ENCODE measurements at regions not wholly inside any gene's neighbourhood (a gene's known extent, or its start where the extent isn't known, plus 50 kb on each side); places are given as distances from the start of the nearest gene placed in this dataset.
"Not testable (repeated sequence)": the region's sequence is repeated elsewhere in the genome, so short reads cannot be mapped to it uniquely, and the experiment has no call there.

DNA sequence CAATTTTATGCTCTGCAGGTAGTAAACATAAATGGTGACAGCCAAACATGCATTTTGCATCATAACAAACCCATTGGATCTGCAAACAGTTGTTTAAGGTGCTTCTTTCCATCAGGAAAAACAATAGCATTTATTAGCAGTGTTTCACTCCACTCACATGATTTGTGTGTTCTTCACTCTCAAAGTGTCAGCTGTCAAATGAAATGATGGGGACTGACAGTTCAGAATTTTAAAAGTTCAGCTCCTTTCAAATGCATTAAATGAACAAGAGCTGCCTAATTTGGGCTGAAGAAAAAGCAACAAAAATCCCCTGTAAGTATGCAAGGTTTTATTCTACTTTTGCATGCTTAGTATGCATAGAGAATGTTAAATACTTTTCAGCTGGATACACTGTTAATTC, 145.2 kb upstream of the CDIN1 start:
- no peaks in the 10 kb centered on the region for H3K9me3 ChIP-seq (ENCODE audit: control insufficient read depth, low read length)
- no peak overlapping the region for H3K27ac ChIP-seq (ENCODE audit: insufficient read depth, low read length, poor library complexity, severe bottlenecking)
- H3K4me1 ChIP-seq (ENCODE audit: control insufficient read depth, insufficient read depth, low read length, poor library complexity, severe bottlenecking) = no peaks in the 10 kb centered on the region
- no peak overlapping the region for H3K4me3 ChIP-seq (ENCODE audit: insufficient read depth, low read depth, low read length, poor library complexity, severe bottlenecking)
- H3K36me3 ChIP-seq (ENCODE audit: control insufficient read depth, insufficient read depth, low read length) = no peaks in the 10 kb centered on the region
- no peaks in the 10 kb centered on the region for H3K27me3 ChIP-seq (replicated peaks; ENCODE audit: control insufficient read depth, insufficient read depth, low read length, poor library complexity, severe bottlenecking)
- DNase-seq = no peak

DNA sequence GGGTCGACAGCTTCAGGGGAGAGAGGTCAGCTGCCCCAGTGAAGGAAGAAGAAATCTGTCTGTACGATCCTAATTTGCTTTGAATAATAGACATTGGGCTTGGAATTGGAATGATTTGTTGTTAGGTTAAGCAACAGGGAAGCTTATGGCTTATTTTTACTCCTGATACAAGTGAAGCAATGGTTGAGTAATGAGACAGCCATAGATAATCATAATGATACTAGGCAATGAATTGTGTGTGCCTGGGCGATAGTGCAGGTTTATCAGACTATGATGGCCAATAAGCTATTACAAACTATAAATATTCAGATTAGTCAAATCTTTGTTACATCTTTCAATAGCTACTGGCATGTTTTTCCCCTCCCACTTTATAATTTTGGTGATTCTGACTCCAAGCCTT, 140.9 kb upstream of the CDIN1 start:
- H3K27ac ChIP-seq (ENCODE audit: insufficient read depth, low read length, poor library complexity, severe bottlenecking) = no peak overlapping the region
- no peak overlapping the region for H3K4me3 ChIP-seq (ENCODE audit: insufficient read depth, low read depth, low read length, poor library complexity, severe bottlenecking)
- DNase-seq = no peak
- no peaks in the 10 kb centered on the region for H3K4me1 ChIP-seq (ENCODE audit: control insufficient read depth, insufficient read depth, low read length, poor library complexity, severe bottlenecking)
- H3K27me3 ChIP-seq (replicated peaks; ENCODE audit: control insufficient read depth, insufficient read depth, low read length, poor library complexity, severe bottlenecking) = no peaks in the 10 kb centered on the region
- no peaks in the 10 kb centered on the region for H3K36me3 ChIP-seq (ENCODE audit: control insufficient read depth, insufficient read depth, low read length)
- no peaks in the 10 kb centered on the region for H3K9me3 ChIP-seq (ENCODE audit: control insufficient read depth, low read length)

DNA sequence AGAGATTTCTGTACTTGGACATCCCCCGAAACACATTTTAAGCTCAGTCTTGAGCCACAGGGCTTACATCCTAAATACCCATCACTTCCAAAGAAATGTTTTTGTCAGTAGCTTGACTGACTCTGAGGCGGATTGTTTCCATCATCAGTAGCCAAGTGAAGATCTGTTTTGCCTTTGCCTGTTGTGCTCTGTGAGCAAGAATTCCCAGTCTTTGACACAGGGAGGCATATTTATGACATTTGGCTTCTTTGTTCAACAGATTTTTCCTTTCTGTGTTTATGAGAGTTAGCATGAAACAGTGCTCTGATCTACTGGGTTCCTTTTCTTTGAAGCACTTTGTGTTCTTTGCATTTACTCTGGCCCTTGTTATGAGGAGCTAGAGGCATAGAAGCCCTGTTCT, 132.1 kb upstream of the CDIN1 start:
- DNase-seq = no peak
- Histone ChIP-seq H3K9me3 (ENCODE audit: control insufficient read depth, low read length) (no peaks in the 10 kb centered on the region), H3K4me1 (ENCODE audit: control insufficient read depth, insufficient read depth, low read length, poor library complexity, severe bottlenecking) (no peaks in the 10 kb centered on the region), H3K4me3 (ENCODE audit: insufficient read depth, low read depth, low read length, poor library complexity, severe bottlenecking) (no peak overlapping the region), H3K27ac (ENCODE audit: insufficient read depth, low read length, poor library complexity, severe bottlenecking) (no peak overlapping the region), H3K36me3 (ENCODE audit: control insufficient read depth, insufficient read depth, low read length) (no peaks in the 10 kb centered on the region), H3K27me3 (replicated peaks; ENCODE audit: control insufficient read depth, insufficient read depth, low read length, poor library complexity, severe bottlenecking) (no peaks in the 10 kb centered on the region)

DNA sequence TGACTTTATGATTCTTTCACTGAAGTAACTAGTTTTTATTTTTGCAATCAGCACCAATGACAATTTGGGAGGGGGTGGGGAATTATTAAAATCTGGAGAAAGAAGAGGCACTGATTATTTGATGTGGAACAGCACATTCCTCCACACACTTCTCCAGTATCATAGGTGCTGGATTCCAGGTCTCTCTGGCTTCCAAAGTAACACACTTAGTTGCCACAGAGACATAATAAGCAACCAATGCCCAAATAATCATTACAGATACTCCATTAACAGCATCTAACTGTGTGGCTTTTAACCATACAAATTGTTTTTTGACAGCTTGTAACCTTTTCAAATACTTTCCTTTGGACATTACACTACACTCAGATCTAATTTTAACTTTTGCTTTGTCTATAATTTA, 131.0 kb upstream of the CDIN1 start:
- H3K27ac ChIP-seq (ENCODE audit: insufficient read depth, low read length, poor library complexity, severe bottlenecking) = no peak overlapping the region
- no peaks in the 10 kb centered on the region for H3K36me3 ChIP-seq (ENCODE audit: control insufficient read depth, insufficient read depth, low read length)
- no peaks in the 10 kb centered on the region for H3K9me3 ChIP-seq (ENCODE audit: control insufficient read depth, low read length)
- no peak overlapping the region for H3K4me3 ChIP-seq (ENCODE audit: insufficient read depth, low read depth, low read length, poor library complexity, severe bottlenecking)
- H3K27me3 ChIP-seq (replicated peaks; ENCODE audit: control insufficient read depth, insufficient read depth, low read length, poor library complexity, severe bottlenecking) = no peaks in the 10 kb centered on the region
- no peaks in the 10 kb centered on the region for H3K4me1 ChIP-seq (ENCODE audit: control insufficient read depth, insufficient read depth, low read length, poor library complexity, severe bottlenecking)
- no peak for DNase-seq

DNA sequence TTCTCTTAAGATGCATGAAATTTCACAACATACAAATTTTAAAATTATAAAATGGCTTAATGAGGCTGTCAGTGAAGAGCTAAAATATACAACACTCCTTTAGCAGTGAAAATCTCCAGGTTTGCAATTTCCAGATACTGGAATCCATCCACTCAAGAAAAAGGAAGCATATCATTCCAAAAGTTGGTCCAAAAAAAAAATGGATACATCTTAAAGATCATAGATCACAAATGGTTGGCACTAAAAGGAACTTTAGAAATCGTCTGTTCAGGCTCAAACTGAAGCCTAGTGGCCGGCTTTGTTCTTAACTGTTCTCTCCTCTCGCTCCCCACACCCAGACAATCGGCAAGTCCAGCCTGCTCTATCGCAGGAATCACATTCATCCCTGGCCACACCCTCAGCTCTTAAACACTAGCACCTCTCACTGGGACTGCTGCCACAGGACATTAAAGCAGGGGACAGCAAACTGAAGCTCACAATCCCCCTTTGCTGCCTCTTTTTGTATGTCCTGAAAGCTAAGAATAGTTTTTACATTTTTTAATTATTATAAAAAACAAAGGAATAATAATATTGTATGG, 130.3 kb upstream of the CDIN1 start:
- no peaks in the 10 kb centered on the region for H3K27me3 ChIP-seq (replicated peaks; ENCODE audit: control insufficient read depth, insufficient read depth, low read length, poor library complexity, severe bottlenecking)
- H3K4me3 ChIP-seq (ENCODE audit: insufficient read depth, low read depth, low read length, poor library complexity, severe bottlenecking) = no peak overlapping the region
- no peaks in the 10 kb centered on the region for H3K36me3 ChIP-seq (ENCODE audit: control insufficient read depth, insufficient read depth, low read length)
- H3K9me3 ChIP-seq (ENCODE audit: control insufficient read depth, low read length) = no peaks in the 10 kb centered on the region
- no peak overlapping the region for H3K27ac ChIP-seq (ENCODE audit: insufficient read depth, low read length, poor library complexity, severe bottlenecking)
- DNase-seq = no peak
- H3K4me1 ChIP-seq (ENCODE audit: control insufficient read depth, insufficient read depth, low read length, poor library complexity, severe bottlenecking) = no peaks in the 10 kb centered on the region

DNA sequence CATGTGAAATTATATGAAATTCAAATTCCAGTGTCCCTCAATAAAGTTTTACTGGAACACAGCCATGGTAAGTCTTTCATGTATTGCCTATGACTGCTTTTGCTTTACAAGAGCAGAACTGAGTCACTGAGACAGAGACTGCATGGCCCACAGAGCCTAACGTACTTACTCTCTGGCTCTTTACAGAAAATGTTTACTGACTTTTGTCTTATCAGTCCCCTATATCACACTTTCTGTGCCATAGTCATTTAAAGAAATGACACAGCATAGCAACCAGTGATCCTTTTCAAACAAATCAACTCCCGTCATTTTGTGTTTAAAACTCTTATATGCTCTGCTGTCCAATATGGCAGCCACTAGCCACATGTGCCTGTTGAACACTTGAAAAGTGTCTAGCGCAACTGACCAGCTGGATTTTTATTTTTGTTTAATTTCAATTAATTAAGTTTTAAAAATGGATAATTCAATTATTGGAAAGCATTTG, 129.7 kb upstream of the CDIN1 start:
- Histone ChIP-seq H3K4me1 (ENCODE audit: control insufficient read depth, insufficient read depth, low read length, poor library complexity, severe bottlenecking) (no peaks in the 10 kb centered on the region), H3K27ac (ENCODE audit: insufficient read depth, low read length, poor library complexity, severe bottlenecking) (no peak overlapping the region), H3K4me3 (ENCODE audit: insufficient read depth, low read depth, low read length, poor library complexity, severe bottlenecking) (no peak overlapping the region), H3K36me3 (ENCODE audit: control insufficient read depth, insufficient read depth, low read length) (no peaks in the 10 kb centered on the region), H3K9me3 (ENCODE audit: control insufficient read depth, low read length) (no peaks in the 10 kb centered on the region), H3K27me3 (replicated peaks; ENCODE audit: control insufficient read depth, insufficient read depth, low read length, poor library complexity, severe bottlenecking) (no peaks in the 10 kb centered on the region)
- DNase-seq = no peak

DNA sequence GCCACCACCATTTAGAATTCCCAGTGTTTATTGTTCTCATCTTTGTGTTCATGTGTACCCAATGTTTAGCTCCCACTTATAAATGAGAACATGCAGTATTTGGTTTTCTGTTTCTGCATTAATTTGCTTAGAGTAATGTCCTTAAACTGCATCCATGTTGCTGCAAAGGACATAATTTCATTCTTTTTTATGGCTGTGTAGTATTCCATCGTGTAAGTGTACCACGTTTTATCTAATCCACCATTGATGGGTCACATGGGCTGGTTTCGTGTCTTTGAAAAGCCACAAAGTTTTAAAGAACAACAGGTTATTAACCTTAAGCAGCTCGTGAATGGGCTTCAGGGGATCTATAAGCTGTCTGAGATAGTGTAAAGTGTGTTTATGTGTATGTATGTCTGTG, 125.2 kb upstream of the CDIN1 start:
- not testable (repeated sequence) for H3K27me3 ChIP-seq (replicated peaks; ENCODE audit: control insufficient read depth, insufficient read depth, low read length, poor library complexity, severe bottlenecking); H3K4me1 ChIP-seq (ENCODE audit: control insufficient read depth, insufficient read depth, low read length, poor library complexity, severe bottlenecking); H3K4me3 ChIP-seq (ENCODE audit: insufficient read depth, low read depth, low read length, poor library complexity, severe bottlenecking); H3K27ac ChIP-seq (ENCODE audit: insufficient read depth, low read length, poor library complexity, severe bottlenecking); DNase-seq; H3K9me3 ChIP-seq (ENCODE audit: control insufficient read depth, low read length); H3K36me3 ChIP-seq (ENCODE audit: control insufficient read depth, insufficient read depth, low read length)

DNA sequence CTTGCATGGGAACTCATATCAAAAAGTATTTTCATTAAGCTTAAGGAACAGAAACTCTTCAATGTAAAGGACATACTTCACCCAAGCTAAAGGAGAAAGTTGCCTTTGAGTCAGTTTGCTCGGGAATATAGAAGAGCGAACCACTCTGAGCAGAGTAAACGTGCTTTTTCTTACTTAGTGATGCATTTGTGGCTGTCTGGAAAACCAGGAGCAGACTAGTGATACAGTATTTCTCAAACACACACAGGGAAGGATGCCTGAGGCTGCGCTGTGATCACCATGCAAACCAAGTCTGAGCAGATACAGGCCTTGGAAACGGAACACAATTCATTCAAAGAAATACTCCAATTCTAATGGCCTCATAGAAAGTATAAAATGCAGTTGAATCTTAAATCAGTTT, 121.0 kb upstream of the CDIN1 start:
- no peak for DNase-seq
- Histone ChIP-seq H3K36me3 (ENCODE audit: control insufficient read depth, insufficient read depth, low read length) (no peaks in the 10 kb centered on the region), H3K4me3 (ENCODE audit: insufficient read depth, low read depth, low read length, poor library complexity, severe bottlenecking) (no peak overlapping the region), H3K4me1 (ENCODE audit: control insufficient read depth, insufficient read depth, low read length, poor library complexity, severe bottlenecking) (no peaks in the 10 kb centered on the region), H3K27me3 (replicated peaks; ENCODE audit: control insufficient read depth, insufficient read depth, low read length, poor library complexity, severe bottlenecking) (no peaks in the 10 kb centered on the region), H3K27ac (ENCODE audit: insufficient read depth, low read length, poor library complexity, severe bottlenecking) (no peak overlapping the region), H3K9me3 (ENCODE audit: control insufficient read depth, low read length) (no peaks in the 10 kb centered on the region)

DNA sequence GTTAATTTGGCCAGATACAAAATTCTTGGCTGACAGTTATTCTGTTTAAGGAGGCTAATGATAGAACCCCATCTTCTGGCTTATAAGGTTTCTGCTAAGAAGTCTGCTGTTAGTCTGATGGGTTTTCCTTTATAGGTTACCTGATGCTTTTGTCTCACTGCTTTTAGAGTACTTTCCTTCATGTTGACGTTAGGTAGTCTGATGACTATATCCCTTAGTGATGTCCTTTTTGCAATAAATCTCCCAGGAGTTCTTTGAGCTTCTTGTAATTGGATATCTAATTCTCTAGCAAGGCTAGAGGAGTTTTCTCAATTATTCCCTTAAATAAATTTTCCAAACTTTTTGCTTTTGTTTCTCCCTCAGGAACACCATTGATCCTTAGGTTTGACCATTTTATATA, 114.1 kb upstream of the CDIN1 start:
- no peak for DNase-seq
- Histone ChIP-seq H3K4me1 (ENCODE audit: control insufficient read depth, insufficient read depth, low read length, poor library complexity, severe bottlenecking) (no peaks in the 10 kb centered on the region), H3K4me3 (ENCODE audit: insufficient read depth, low read depth, low read length, poor library complexity, severe bottlenecking) (no peak overlapping the region), H3K36me3 (ENCODE audit: control insufficient read depth, insufficient read depth, low read length) (no peaks in the 10 kb centered on the region), H3K27me3 (replicated peaks; ENCODE audit: control insufficient read depth, insufficient read depth, low read length, poor library complexity, severe bottlenecking) (no peaks in the 10 kb centered on the region), H3K27ac (ENCODE audit: insufficient read depth, low read length, poor library complexity, severe bottlenecking) (no peak overlapping the region), H3K9me3 (ENCODE audit: control insufficient read depth, low read length) (no peaks in the 10 kb centered on the region)

DNA sequence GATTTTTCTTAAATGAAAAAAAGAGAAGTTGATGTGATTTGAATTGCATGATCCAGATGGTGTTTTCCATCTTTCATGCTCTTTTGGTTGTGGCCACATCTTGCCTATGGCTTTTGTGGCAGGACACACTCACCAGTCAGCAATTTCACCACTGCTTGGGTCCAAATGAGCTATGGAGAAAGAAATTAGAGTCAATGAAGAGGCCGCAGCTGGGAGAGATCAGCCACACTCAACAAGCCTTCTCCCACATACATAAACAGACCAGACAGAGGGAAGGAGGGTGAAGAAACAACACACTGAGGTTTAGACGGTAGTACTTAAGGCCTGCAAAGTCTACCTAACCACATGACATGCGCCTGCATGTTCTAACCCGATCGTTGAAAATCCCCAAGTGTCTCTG, 110.7 kb upstream of the CDIN1 start:
- no peaks in the 10 kb centered on the region for H3K27me3 ChIP-seq (replicated peaks; ENCODE audit: control insufficient read depth, insufficient read depth, low read length, poor library complexity, severe bottlenecking)
- H3K4me3 ChIP-seq (ENCODE audit: insufficient read depth, low read depth, low read length, poor library complexity, severe bottlenecking) = no peak overlapping the region
- no peak for DNase-seq
- no peaks in the 10 kb centered on the region for H3K9me3 ChIP-seq (ENCODE audit: control insufficient read depth, low read length)
- H3K4me1 ChIP-seq (ENCODE audit: control insufficient read depth, insufficient read depth, low read length, poor library complexity, severe bottlenecking) = no peaks in the 10 kb centered on the region
- H3K27ac ChIP-seq (ENCODE audit: insufficient read depth, low read length, poor library complexity, severe bottlenecking) = no peak overlapping the region
- no peaks in the 10 kb centered on the region for H3K36me3 ChIP-seq (ENCODE audit: control insufficient read depth, insufficient read depth, low read length)

All from effector memory CD4-positive, alpha-beta T cell (primary cell).